DOHH2 (cell line): ENCODE measurements at regions not wholly inside any gene's neighbourhood (a gene's known extent, or its start where the extent isn't known, plus 50 kb on each side); places are given as distances from the start of the nearest gene placed in this dataset.

Experiments
- H3F3A ChIP-seq: fragments of 200-600 bp; sonication (generic), shearing (Covaris generic); 2 replicates; pipeline ENCODE4 v1.6.0; 2016; ENCODE audit warnings: antibody characterized with exemption, mild to moderate bottlenecking; ENCODE audit not compliant: control insufficient read depth, insufficient read depth
- H3K27ac ChIP-seq: fragments of 200-600 bp; sonication (generic); 2 replicates; pipeline ENCODE4 v1.5.1; 2014; ENCODE audit warnings: low read depth, mild to moderate bottlenecking, low read length, moderate library complexity
- H3K27me3 ChIP-seq: fragments of 200-600 bp; sonication (generic); 2 replicates; pipeline ENCODE4 v1.6.1; 2014; ENCODE audit warnings: mild to moderate bottlenecking, low read length, mixed read lengths; ENCODE audit not compliant: control insufficient read depth
- H3K36me3 ChIP-seq: fragments of 200-600 bp; sonication (generic); 2 replicates; pipeline ENCODE4 v1.6.1; 2014; ENCODE audit warnings: mild to moderate bottlenecking, low read length, moderate library complexity, mixed read lengths; ENCODE audit not compliant: control insufficient read depth
- H3K4me1 ChIP-seq: fragments of 200-600 bp; sonication (generic); 2 replicates; pipeline ENCODE4 v1.6.1; 2014; ENCODE audit warnings: mild to moderate bottlenecking, low read length, mixed read lengths; ENCODE audit not compliant: control insufficient read depth
- H3K4me2 ChIP-seq: fragments of 200-600 bp; sonication (generic); 2 replicates; pipeline ENCODE4 v1.6.0; 2014; ENCODE audit warnings: mild to moderate bottlenecking, low read length, moderate library complexity
- H3K4me3 ChIP-seq: fragments of 200-600 bp; sonication (generic); 2 replicates; pipeline ENCODE4 v1.5.1; 2014; ENCODE audit warnings: mild to moderate bottlenecking, low read length, mixed read lengths
- H3K79me2 ChIP-seq: fragments of 200-600 bp; sonication (generic); 2 replicates; pipeline ENCODE4 v1.6.1; 2014; ENCODE audit warnings: mild to moderate bottlenecking, low read length, mixed read lengths; ENCODE audit not compliant: control insufficient read depth
- H3K9me2 ChIP-seq: fragments of 200-600 bp; sonication (generic); replicated peaks from 2 replicates; pipeline ENCODE4 v1.6.1; 2014; ENCODE audit warnings: mild to moderate bottlenecking, low read length, mixed read lengths; ENCODE audit not compliant: control insufficient read depth
- H3K9me3 ChIP-seq: fragments of 200-600 bp; sonication (generic); 2 replicates; pipeline ENCODE4 v1.6.1; 2014; ENCODE audit warnings: antibody characterized with exemption, low read length, mixed read lengths; ENCODE audit not compliant: control insufficient read depth, insufficient read depth
- H4K20me1 ChIP-seq: fragments of 200-600 bp; sonication (generic); 2 replicates; pipeline ENCODE4 v1.6.0; 2014; ENCODE audit warnings: low read depth, mild to moderate bottlenecking, antibody characterized with exemption, low read length, moderate library complexity; ENCODE audit not compliant: control insufficient read depth, insufficient read depth
- CTCF ChIP-seq: fragments of 200-600 bp; sonication (generic); IDR thresholded peaks from one replicate; pipeline ENCODE4 v1.5.1; 2014; ENCODE audit warnings: antibody characterized with exemption, mild to moderate bottlenecking, low read depth, low read length; ENCODE audit not compliant: poor library complexity, severe bottlenecking
- EZH2phosphoT487 ChIP-seq: fragments of 200-600 bp; sonication (generic); IDR thresholded peaks from 2 replicates; pipeline ENCODE4 v1.6.1; 2017; ENCODE audit warnings: borderline replicate concordance, mild to moderate bottlenecking, antibody characterized with exemption, low read length, moderate library complexity, mixed read lengths

DNA sequence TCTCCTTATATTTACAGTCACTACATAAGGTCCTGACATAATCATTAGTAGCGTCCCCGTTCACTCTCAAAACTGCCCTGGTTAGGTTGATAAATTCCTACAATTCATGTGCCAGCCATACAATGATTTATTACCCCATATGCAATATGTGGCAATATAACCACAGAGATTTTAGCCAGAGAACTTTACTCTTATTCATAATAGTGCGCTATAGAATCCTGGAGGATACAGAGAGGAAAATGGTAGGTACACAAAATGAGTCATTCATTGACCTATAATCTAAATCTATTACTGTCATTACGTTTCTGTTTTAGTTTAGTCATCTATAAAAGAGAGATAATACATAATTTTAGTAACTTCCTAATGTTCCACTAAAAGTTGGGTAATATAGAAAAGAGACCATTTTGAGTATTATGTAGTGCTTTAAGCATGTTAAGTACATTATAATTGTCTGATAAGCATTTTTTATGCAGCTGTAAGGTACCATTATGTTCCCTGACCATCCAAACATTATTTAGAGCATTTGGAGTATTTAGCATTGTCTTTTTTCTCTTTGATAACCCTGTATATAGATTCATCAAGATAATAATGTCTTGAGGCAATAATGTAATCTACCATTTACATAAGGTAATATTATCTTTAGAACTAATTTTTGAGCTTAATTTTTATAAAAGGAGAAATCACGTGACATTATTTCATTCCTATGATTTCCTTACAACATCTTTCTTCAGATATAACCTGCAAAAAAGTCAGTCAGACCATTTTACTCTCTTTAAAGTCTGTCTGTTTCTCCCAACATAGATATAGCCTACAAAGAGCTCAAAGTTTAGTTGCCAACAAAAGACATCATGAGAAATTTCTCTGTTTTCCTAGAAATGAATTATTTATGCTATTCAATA is 655.5 kb upstream of the ZNF608 start:
- Histone ChIP-seq H3K79me2 (no peaks in the 10 kb centered on the region), H3F3A (no peaks in the 10 kb centered on the region), H3K9me3 (no peaks in the 10 kb centered on the region), H3K4me2 (no peak overlapping the region), H3K9me2 (no peaks in the 10 kb centered on the region), H3K27me3 (no peaks in the 10 kb centered on the region), H3K4me3 (no peak overlapping the region), H3K36me3 (no peaks in the 10 kb centered on the region), H4K20me1 (no peaks in the 10 kb centered on the region), H3K4me1 (no peaks in the 10 kb centered on the region), H3K27ac (no peak overlapping the region)
- TF ChIP-seq CTCF: no peak
- no peak for TF ChIP-seq EZH2phosphoT487

- H3F3A ChIP-seq: no peaks in the 10 kb centered on the region
- no peaks in the 10 kb centered on the region for H3K9me2 ChIP-seq
- no peaks in the 10 kb centered on the region for H3K9me3 ChIP-seq
- H3K4me3 ChIP-seq: no peak overlapping the region
- H3K4me2 ChIP-seq: no peak overlapping the region
- no peak for TF ChIP-seq CTCF
- no peaks in the 10 kb centered on the region for H4K20me1 ChIP-seq
- H3K79me2 ChIP-seq: no peaks in the 10 kb centered on the region
- H3K36me3 ChIP-seq: no peaks in the 10 kb centered on the region
- no peak overlapping the region for H3K27ac ChIP-seq
- H3K27me3 ChIP-seq: no peaks in the 10 kb centered on the region
- H3K4me1 ChIP-seq: no peaks in the 10 kb centered on the region
These were observed 656.3 kb upstream of the ZNF608 start for GRCh38 chr5:125402787-125403186.

- no peaks in the 10 kb centered on the region for H3K36me3 ChIP-seq
- no peaks in the 10 kb centered on the region for H3K4me1 ChIP-seq
- H3K27ac ChIP-seq: no peak overlapping the region
- no peaks in the 10 kb centered on the region for H3K27me3 ChIP-seq
- H3K9me3 ChIP-seq: no peaks in the 10 kb centered on the region
- H3K9me2 ChIP-seq: no peaks in the 10 kb centered on the region
- H3K4me3 ChIP-seq: no peak overlapping the region
- no peaks in the 10 kb centered on the region for H4K20me1 ChIP-seq
- no peak for TF ChIP-seq EZH2phosphoT487
- no peak for TF ChIP-seq CTCF
- H3K4me2 ChIP-seq: no peak overlapping the region
- H3F3A ChIP-seq: no peaks in the 10 kb centered on the region
- H3K79me2 ChIP-seq: no peaks in the 10 kb centered on the region
These were observed 657.6 kb upstream of the ZNF608 start for GRCh38 chr5:125404056-125404455.
